SK-N-SH treated with all-trans-retinoic acid at 6 μM for 48 hours (cell line): ENCODE measurements at regions not wholly inside any gene's neighbourhood (a gene's known extent, or its start where the extent isn't known, plus 50 kb on each side); places are given as distances from the start of the nearest gene placed in this dataset.

ENCODE experiments used
- ATAC-seq: fragments of 200-7000 bp; cut with Tn5 transposase; 3 replicates; pipeline ENCODE4 v1.9.1; 2020; ENCODE audit warnings: mild to moderate bottlenecking, moderate library complexity
- ARNTL ChIP-seq: fragments of 450-650 bp; formaldehyde crosslinking; IDR thresholded peaks from 2 replicates; pipeline ENCODE4 v1.5.0; 2020; ENCODE audit warnings: low read depth, mild to moderate bottlenecking, moderate library complexity, borderline replicate concordance
- BACH2 ChIP-seq: fragments of 250-450 bp; sonication (Bioruptor Pico); IDR thresholded peaks from 2 replicates; pipeline ENCODE4 v1.9.0; 2021; ENCODE audit warnings: mild to moderate bottlenecking, borderline replicate concordance
- CREB5 ChIP-seq: fragments of 250-450 bp; sonication (Bioruptor Pico); IDR thresholded peaks from 2 replicates; pipeline ENCODE4 v1.5.1; 2020; ENCODE audit warnings: low read depth, mild to moderate bottlenecking, moderate library complexity
- CSDC2 ChIP-seq: fragments of 250-450 bp; sonication (Bioruptor Pico); IDR thresholded peaks from 2 replicates; pipeline ENCODE4 v1.5.0; 2020; ENCODE audit warnings: mild to moderate bottlenecking, moderate library complexity
- CSRNP3 ChIP-seq: fragments of 250-450 bp; sonication (Bioruptor Pico); IDR thresholded peaks from 2 replicates; pipeline ENCODE4 v1.5.1; 2021; ENCODE audit warnings: mild to moderate bottlenecking, moderate library complexity
- ESRRG ChIP-seq: fragments of 250-450 bp; sonication (Bioruptor Pico); IDR thresholded peaks from 2 replicates; pipeline ENCODE4 v1.6.1; 2021; ENCODE audit warnings: mild to moderate bottlenecking
- GLIS3 ChIP-seq: fragments of 250-450 bp; sonication (Bioruptor Pico); IDR thresholded peaks from 2 replicates; pipeline ENCODE4 v1.5.0; 2020; ENCODE audit warnings: mild to moderate bottlenecking, moderate library complexity
- PATZ1 ChIP-seq: fragments of 250-450 bp; sonication (Bioruptor Pico); IDR thresholded peaks from 2 replicates; pipeline ENCODE4 v1.8.0; 2020; ENCODE audit warnings: mild to moderate bottlenecking, moderate library complexity, borderline replicate concordance
- POU6F1 ChIP-seq: fragments of 250-450 bp; sonication (Bioruptor Pico); IDR thresholded peaks from 2 replicates; pipeline ENCODE4 v1.8.0; 2021; ENCODE audit warnings: low read depth, mild to moderate bottlenecking, moderate library complexity, borderline replicate concordance
- PPARA ChIP-seq: fragments of 250-450 bp; sonication (Bioruptor Pico); IDR thresholded peaks from 2 replicates; pipeline ENCODE4 v1.5.0; 2020; ENCODE audit warnings: mild to moderate bottlenecking, borderline replicate concordance
- RARB ChIP-seq: fragments of 250-450 bp; sonication (Bioruptor Pico); IDR thresholded peaks from 2 replicates; pipeline ENCODE4 v1.8.0; 2021; ENCODE audit warnings: mild to moderate bottlenecking, moderate library complexity
- SNAI2 ChIP-seq: fragments of 250-450 bp; sonication (Bioruptor Pico); IDR thresholded peaks from 2 replicates; pipeline ENCODE4 v1.5.0; 2020; ENCODE audit warnings: mild to moderate bottlenecking, moderate library complexity
- TCF4 ChIP-seq: fragments of 250-450 bp; sonication (Bioruptor Pico); IDR thresholded peaks from 2 replicates; pipeline ENCODE4 v1.8.0; 2021; ENCODE audit warnings: mild to moderate bottlenecking, moderate library complexity, borderline replicate concordance
- TOX ChIP-seq: fragments of 250-450 bp; sonication (Bioruptor Pico); IDR thresholded peaks from 2 replicates; pipeline ENCODE4 v1.8.0; 2021; ENCODE audit warnings: mild to moderate bottlenecking, moderate library complexity, borderline replicate concordance
- ZC3H10 ChIP-seq: fragments of 250-450 bp; sonication (Bioruptor Pico); IDR thresholded peaks from 2 replicates; pipeline ENCODE4 v1.5.1; 2021; ENCODE audit warnings: mild to moderate bottlenecking, moderate library complexity
- ZFP3 ChIP-seq: fragments of 250-450 bp; sonication (Bioruptor Pico); IDR thresholded peaks from 2 replicates; pipeline ENCODE4 v1.5.0; 2020; ENCODE audit warnings: mild to moderate bottlenecking, moderate library complexity
- ZFP30 ChIP-seq: fragments of 450-650 bp; formaldehyde crosslinking; IDR thresholded peaks from 2 replicates; pipeline ENCODE4 v1.5.0; 2022; ENCODE audit warnings: mild to moderate bottlenecking, moderate library complexity
- ZNF565 ChIP-seq: fragments of 450-650 bp; formaldehyde crosslinking; conservative IDR thresholded peaks from 2 replicates; pipeline ENCODE4 v1.5.0; 2020; ENCODE audit warnings: low read depth, mild to moderate bottlenecking, moderate library complexity
- ZNF70 ChIP-seq: fragments of 450-650 bp; formaldehyde crosslinking; IDR thresholded peaks from 2 replicates; pipeline ENCODE4 v1.5.0; 2020; ENCODE audit warnings: mild to moderate bottlenecking, moderate library complexity
- ZNF8 ChIP-seq: fragments of 450-650 bp; formaldehyde crosslinking; IDR thresholded peaks from 2 replicates; pipeline ENCODE4 v1.5.0; 2020; ENCODE audit warnings: mild to moderate bottlenecking, moderate library complexity

- ATAC-seq = no peak
- no peak for TF ChIP-seq BACH2 (CRISPR knock-in tag)
- TF ChIP-seq SNAI2 (CRISPR knock-in tag) = no peak
- TF ChIP-seq ZC3H10 = no peak
- no peak for TF ChIP-seq CSRNP3
- TF ChIP-seq CSDC2 = no peak
These were observed 281.9 kb upstream of the C2CD4B start for GRCh38 chr15:62446984-62447383.

GRCh38 chr15:62447742-62448141 is 282.7 kb upstream of the C2CD4B start:
- no peak for ATAC-seq
- TF ChIP-seq PPARA = no peak
- TF ChIP-seq CSRNP3 = no peak
- no peak for TF ChIP-seq SNAI2 (CRISPR knock-in tag)
- no peak for TF ChIP-seq CSDC2
- TF ChIP-seq TCF4 (CRISPR knock-in tag) = no peak
- TF ChIP-seq BACH2 (CRISPR knock-in tag) = no peak
- no peak for TF ChIP-seq PATZ1 (CRISPR knock-in tag)
- no peak for TF ChIP-seq ZNF8 (CRISPR knock-in tag)
- no peak for TF ChIP-seq ZNF70
- no peak for TF ChIP-seq ESRRG (CRISPR knock-in tag)
- no peak for TF ChIP-seq ZFP3
- no peak for TF ChIP-seq GLIS3
- no peak for TF ChIP-seq TOX (CRISPR knock-in tag)
- no peak for TF ChIP-seq POU6F1
- TF ChIP-seq RARB = no peak
- TF ChIP-seq ARNTL (CRISPR knock-in tag) = no peak
- no peak for TF ChIP-seq ZNF565 (CRISPR knock-in tag)

GRCh38 chr15:62449638-62450037 is 284.6 kb upstream of the C2CD4B start:
- TF ChIP-seq ZFP3 (no peak), BACH2 (CRISPR knock-in tag) (no peak), ZNF565 (CRISPR knock-in tag) (no peak), ZFP30 (CRISPR knock-in tag) (no peak), ARNTL (CRISPR knock-in tag) (no peak), ESRRG (CRISPR knock-in tag) (no peak), ZNF8 (CRISPR knock-in tag) (no peak), SNAI2 (CRISPR knock-in tag) (no peak), PPARA (no peak), TCF4 (CRISPR knock-in tag) (no peak)
- no peak for ATAC-seq

GRCh38 chr15:62450061-62450460 is 285.0 kb upstream of the C2CD4B start:
- TF ChIP-seq CREB5 (CRISPR knock-in tag) (no peak), ZNF565 (CRISPR knock-in tag) (no peak), ZNF70 (no peak), RARB (no peak), TCF4 (CRISPR knock-in tag) (no peak), ZC3H10 (no peak), ARNTL (CRISPR knock-in tag) (no peak)
- ATAC-seq = no peak
